HepG2 (cell line): ENCODE measurements at regions not wholly inside any gene's neighbourhood (a gene's known extent, or its start where the extent isn't known, plus 50 kb on each side); places are given as distances from the start of the nearest gene placed in this dataset.

Experiments
- ATAC-seq: fragments of 200-7000 bp; cut with Tn5 transposase; 3 replicates; pipeline ENCODE4 v1.9.1; 2020; ENCODE audit warnings: mild to moderate bottlenecking, moderate library complexity
- BruUV-seq: library from RNA; stranded (reverse); fragments of 400-500 nt; replicated peaks from 2 replicates; lab custom pipeline; 2021; lab: Mats Ljungman, UMichigan
- CTCF ChIA-PET: fragments of 300-600 bp; formaldehyde crosslinking; extraction: SDS; loops from one replicate; lab custom pipeline; 2021; ENCODE audit warnings: low total read pairs, inconsistent platforms, low intra/inter-chr PET ratio; lab: Yijun Ruan, JAX
- POLR2A ChIA-PET: fragments of 350-600 bp; sonication (Branson Sonifier 250); formaldehyde crosslinking; loops from one replicate; lab custom pipeline; 2020; ENCODE audit warnings: antibody characterized with exemption, inconsistent platforms; lab: Yijun Ruan, JAX
- DNase-seq: peaks from one replicate; pipeline ENCODE4 v3.0.0-alpha.2; 2015; ENCODE audit warnings: low spot score
- FAIRE-seq: peaks from 3 replicates; lab custom pipeline; 2011; peaks lifted over from hg19 to GRCh38; lab: Jason Lieb, UNC
- H2AFZ ChIP-seq: one replicate; pipeline ENCODE4 v1.6.1; 2011; ENCODE audit warnings: low read length, inconsistent platforms
- H3K27ac ChIP-seq: fragments of 300-600 bp; 3 replicates; pipeline ENCODE4 v1.8.0; 2011; ENCODE audit warnings: mixed run types, mild to moderate bottlenecking, mixed read lengths, low read length, inconsistent platforms; ENCODE audit not compliant: insufficient read depth; ENCODE audit errors: extremely low read length
- H3K27me3 ChIP-seq, 2 experiments: fragments of 200-600 bp in 1 of 2; 2 replicates in 1 of 2; 3 replicates in 1 of 2; pipeline versions ENCODE4 v1.6.0 to v1.8.0; 2011; ENCODE audit warnings: low read length in 2 of 2, mild to moderate bottlenecking in 2 of 2, moderate library complexity in 2 of 2, inconsistent platforms in 1 of 2; ENCODE audit not compliant: insufficient read depth in 2 of 2, control insufficient read depth in 1 of 2
- H3K36me3 ChIP-seq, 2 experiments: fragments of 200-600 bp in 1 of 2; replicated peaks in 1 of 2; 2 replicates in 1 of 2; 3 replicates in 1 of 2; pipeline versions ENCODE4 v1.5.1 to v1.8.0; 2011; ENCODE audit warnings: low read length in 2 of 2, inconsistent platforms in 1 of 2; ENCODE audit not compliant: insufficient read depth in 2 of 2, control insufficient read depth in 1 of 2
- H3K4me1 ChIP-seq: 2 replicates; pipeline ENCODE4 v1.5.1; 2012; ENCODE audit warnings: low read length, inconsistent platforms; ENCODE audit not compliant: insufficient read depth
- H3K4me2 ChIP-seq: 2 replicates; pipeline ENCODE4 v1.6.0; 2011; ENCODE audit warnings: low read depth, low read length, inconsistent platforms
- H3K4me3 ChIP-seq, 3 experiments: fragments of 200-600 bp in 1 of 3; sonication (generic), shearing (Covaris generic) in 1 of 3; replicated peaks in 1 of 3; 2 replicates each; pipeline ENCODE4 v1.5.1; 2011 to 2016; ENCODE audit warnings: low read length in 3 of 3, inconsistent platforms in 2 of 3, low read depth in 2 of 3, mild to moderate bottlenecking in 2 of 3, control low read depth in 1 of 3, mixed read lengths in 1 of 3; ENCODE audit not compliant: insufficient read depth in 1 of 3
- H3K79me2 ChIP-seq: one replicate; pipeline ENCODE4 v1.6.1; 2011; ENCODE audit warnings: low read length, inconsistent platforms; ENCODE audit not compliant: insufficient read depth
- H3K9ac ChIP-seq: 2 replicates; pipeline ENCODE4 v1.6.0; 2011; ENCODE audit warnings: mild to moderate bottlenecking, low read depth, low read length, inconsistent platforms; ENCODE audit not compliant: insufficient read depth
- H3K9me3 ChIP-seq: 2 replicates; pipeline ENCODE4 v1.5.1; 2012; ENCODE audit warnings: mild to moderate bottlenecking, low read length
- H4K20me1 ChIP-seq: 2 replicates; pipeline ENCODE4 v1.6.0; 2011; ENCODE audit warnings: inconsistent platforms, mild to moderate bottlenecking, low read length, moderate library complexity; ENCODE audit not compliant: insufficient read depth
- ATAD3A ChIP-seq: sonication (generic); formaldehyde crosslinking; IDR thresholded peaks from 2 replicates; pipeline ENCODE4 v1.4.0; 2020; ENCODE audit warnings: missing genetic modification reagents
- MAFF ChIP-seq: IDR thresholded peaks from 2 replicates; pipeline ENCODE4 v1.6.1; 2011; ENCODE audit warnings: low read depth, low read length, improper control_type of control experiment
- PAXIP1 ChIP-seq: sonication (generic); formaldehyde crosslinking; conservative IDR thresholded peaks from 2 replicates; pipeline ENCODE4 v1.4.0; 2020; ENCODE audit warnings: mild to moderate bottlenecking, missing genetic modification reagents, moderate library complexity
- PHF8 ChIP-seq: sonication (generic); formaldehyde crosslinking; IDR thresholded peaks from 2 replicates; pipeline ENCODE4 v1.5.0; 2020; ENCODE audit warnings: missing genetic modification reagents
- ZBTB1 ChIP-seq: sonication (generic); formaldehyde crosslinking; IDR thresholded peaks from 2 replicates; pipeline ENCODE4 v1.4.0; 2020; ENCODE audit warnings: missing genetic modification reagents, borderline replicate concordance
- ZC3H13 ChIP-seq: sonication (generic); formaldehyde crosslinking; IDR thresholded peaks from 2 replicates; pipeline ENCODE4 v1.8.1; 2023; ENCODE audit warnings: mild to moderate bottlenecking, missing genetic modification reagents, moderate library complexity
- ZNF18 ChIP-seq: sonication (generic); formaldehyde crosslinking; IDR thresholded peaks from 2 replicates; pipeline ENCODE4 v1.8.0; 2022; ENCODE audit warnings: mild to moderate bottlenecking, missing genetic modification reagents; ENCODE audit not compliant: insufficient replicate concordance
- ZNF460 ChIP-seq: sonication (generic); formaldehyde crosslinking; IDR thresholded peaks from 2 replicates; pipeline ENCODE4 v1.5.1; 2020; ENCODE audit warnings: missing genetic modification reagents, mild to moderate bottlenecking, borderline replicate concordance
- ZXDC ChIP-seq: sonication (generic); formaldehyde crosslinking; IDR thresholded peaks from 2 replicates; pipeline ENCODE4 v1.5.0; 2020; ENCODE audit warnings: mild to moderate bottlenecking, missing genetic modification reagents
- WGBS: methylation state at CpG from one replicate; pipeline ENCODE4 v1.1.6; 2017; ENCODE audit warnings: low lambda C conversion rate; 5-methylcytosine and 5-hydroxymethylcytosine counted together
- in situ Hi-C: cut with HindIII; loops from 2 replicates; pipeline ENCODE4 v1.10.0; 2017; ENCODE audit warnings: low pct_unique_long_range_greater_than_20kb; ENCODE audit not compliant: extremely low pct_ligation_motif_present
- intact Hi-C: fragments of 100-400 bp; cut with micrococcal nuclease; formaldehyde crosslinking; loops from one replicate; pipeline ENCODE4 v1.10.0; 2022; ENCODE audit not compliant: unreplicated experiment
- TF ChIP-seq, protein P1 (sequence below): sonication (generic); formaldehyde crosslinking; IDR thresholded peaks from 2 replicates; pipeline ENCODE4 v1.5.0; 2020; ENCODE audit warnings: missing genetic modification reagents

DNA sequence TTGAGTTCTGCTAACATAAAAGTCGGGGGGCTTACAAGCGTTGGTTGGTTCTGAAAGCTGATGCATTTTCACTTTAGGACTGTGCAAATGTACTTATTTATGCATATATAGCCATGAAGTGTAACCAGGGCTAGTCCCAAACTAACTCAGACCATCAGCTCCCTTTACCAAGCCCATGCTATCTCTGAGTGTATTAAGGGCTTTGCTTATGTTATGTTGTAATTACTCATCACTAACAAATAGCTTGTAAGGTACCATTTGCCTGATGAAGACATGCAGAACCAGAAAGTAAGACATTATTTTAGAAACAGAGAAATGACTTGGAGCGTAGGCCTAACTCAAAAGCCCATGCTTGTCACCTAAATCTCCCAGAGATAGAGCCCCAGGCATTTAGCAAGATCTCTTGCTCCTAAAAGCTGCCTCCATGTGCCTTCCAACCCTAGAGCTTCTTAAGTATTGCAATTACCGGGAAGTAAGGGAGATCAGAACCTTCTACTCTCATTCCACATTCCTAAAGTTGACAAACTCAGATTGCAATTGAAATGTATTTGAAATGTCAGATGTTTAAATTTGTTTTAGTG, 362.9 kb upstream of the RBMS3 start:
- H3K79me2 ChIP-seq = no peaks in the 10 kb centered on the region
- ATAC-seq = no peak
- no peak overlapping the region for H3K9ac ChIP-seq
- 11% methylated on average over 4 of the region's 4 CpGs for WGBS
- FAIRE-seq = no peak
- DNase-seq = no peak
- no TSS peak for BruUV-seq
- in situ Hi-C loops (no loop called here), intact Hi-C loops (no loop called here)
- H4K20me1 ChIP-seq = no peaks in the 10 kb centered on the region
- H3K36me3 ChIP-seq = no peaks in the 10 kb centered on the region
- no peaks in the 10 kb centered on the region for H3K27me3 ChIP-seq
- H3K27ac ChIP-seq = no peak overlapping the region
- no peaks in the 10 kb centered on the region for H3K9me3 ChIP-seq
- H3K4me2 ChIP-seq = no peak overlapping the region
- CTCF ChIA-PET = no interaction called here
- TF ChIP-seq ZNF460 = no peak
- no peaks in the 10 kb centered on the region for H3K4me1 ChIP-seq
- no peak overlapping the region for H3K4me3 ChIP-seq
- H2AFZ ChIP-seq = no peak overlapping the region
- POLR2A ChIA-PET = no interaction called here

DNA sequence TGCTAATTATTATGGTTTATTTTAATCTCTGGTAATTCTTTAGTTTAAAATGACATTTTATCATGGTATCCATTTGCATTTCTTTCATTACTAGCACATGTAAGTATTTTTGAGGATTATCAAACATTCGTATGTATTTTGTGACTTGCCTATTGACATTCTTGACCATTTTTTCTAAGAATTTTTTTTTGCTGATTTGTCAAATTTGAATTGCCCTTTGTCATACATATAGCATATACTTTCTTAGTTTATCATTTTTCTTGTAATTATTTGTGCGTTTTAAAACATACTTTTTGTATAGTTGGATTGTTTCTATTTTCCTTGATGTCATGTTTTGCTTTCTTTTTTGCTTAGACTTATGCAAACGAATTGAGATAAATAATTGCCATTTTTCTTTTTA, 358.5 kb upstream of the RBMS3 start:
- no peak for DNase-seq
- POLR2A ChIA-PET = no interaction called here
- Histone ChIP-seq H2AFZ (no peak overlapping the region), H3K9me3 (no peaks in the 10 kb centered on the region), H4K20me1 (no peaks in the 10 kb centered on the region), H3K36me3 (no peaks in the 10 kb centered on the region), H3K79me2 (no peaks in the 10 kb centered on the region), H3K9ac (no peak overlapping the region), H3K27me3 (no peaks in the 10 kb centered on the region), H3K27ac (no peak overlapping the region), H3K4me1 (no peaks in the 10 kb centered on the region), H3K4me2 (no peak overlapping the region), H3K4me3 (no peak overlapping the region)
- BruUV-seq = no TSS peak
- in situ Hi-C loops = no loop called here
- ATAC-seq = no peak
- WGBS = 2% methylated on average over 3 of the region's 3 CpGs
- FAIRE-seq = no peak
- intact Hi-C loops = no loop called here
- CTCF ChIA-PET = no interaction called here
- no peak for TF ChIP-seq PHF8 (CRISPR knock-in tag)
- TF ChIP-seq MAFF = peak; percentile 82
- TF ChIP-seq, protein P1, sequence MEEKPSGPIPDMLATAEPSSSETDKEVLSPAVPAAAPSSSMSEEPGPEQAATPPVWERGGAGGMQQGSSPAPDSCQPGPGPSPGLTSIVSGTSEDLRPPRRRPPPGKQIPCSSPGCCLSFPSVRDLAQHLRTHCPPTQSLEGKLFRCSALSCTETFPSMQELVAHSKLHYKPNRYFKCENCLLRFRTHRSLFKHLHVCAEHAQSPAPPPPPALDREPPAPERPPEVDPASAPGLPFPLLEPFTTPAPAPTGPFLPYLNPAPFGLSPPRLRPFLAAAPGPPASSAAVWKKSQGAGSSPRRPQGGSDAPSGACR (CRISPR knock-in tag) = no peak
- TF ChIP-seq ZC3H13 = no peak
- no peak for TF ChIP-seq ZXDC (CRISPR knock-in tag)
- no peak for TF ChIP-seq PAXIP1 (CRISPR knock-in tag)
- TF ChIP-seq ATAD3A (CRISPR knock-in tag) = no peak
- no peak for TF ChIP-seq ZNF18 (CRISPR knock-in tag)
- no peak for TF ChIP-seq ZBTB1 (CRISPR knock-in tag)
